AG10803 (cell line): ENCODE measurements at regions not wholly inside any gene's neighbourhood (a gene's known extent, or its start where the extent isn't known, plus 50 kb on each side); places are given as distances from the start of the nearest gene placed in this dataset.

Experiments
- DNase-seq: peaks from one replicate; pipeline ENCODE4 v3.0.0; 2010; ENCODE audit warnings: low read depth
- H3K4me3 ChIP-seq: 2 replicates; pipeline ENCODE4 v1.5.1; 2011; ENCODE audit warnings: mild to moderate bottlenecking, low read length, control low read depth
- CTCF ChIP-seq: conservative IDR thresholded peaks from 2 replicates; pipeline ENCODE4 v1.5.1; 2011; ENCODE audit warnings: mild to moderate bottlenecking, low read length, control low read depth, inconsistent platforms

GRCh38 chr9:80125731-80126264 lies 554.0 kb downstream of the TLE4 start:
- no peak for TF ChIP-seq CTCF
- DNase-seq: no peak
- H3K4me3 ChIP-seq: no peak overlapping the region

GRCh38 chr9:80117031-80117430 lies 545.3 kb downstream of the TLE4 start:
- no peak overlapping the region for H3K4me3 ChIP-seq
- DNase-seq: no peak
- TF ChIP-seq CTCF: no peak

- no peak for DNase-seq
- H3K4me3 ChIP-seq: no peak overlapping the region
- TF ChIP-seq CTCF: no peak
Measured at GRCh38 chr9:80114241-80114640, 542.5 kb downstream of the TLE4 start.

GRCh38 chr9:80107931-80108660 lies 536.3 kb downstream of the TLE4 start:
- no peak for TF ChIP-seq CTCF
- DNase-seq: no peak
- no peak overlapping the region for H3K4me3 ChIP-seq

- no peak for TF ChIP-seq CTCF
- no peak overlapping the region for H3K4me3 ChIP-seq
- DNase-seq: no peak
Measured at GRCh38 chr9:80097476-80097875, 525.7 kb downstream of the TLE4 start.

GRCh38 chr9:80094176-80094771 lies 522.5 kb downstream of the TLE4 start:
- DNase-seq: no peak
- no peak for TF ChIP-seq CTCF
- H3K4me3 ChIP-seq: no peak overlapping the region

- H3K4me3 ChIP-seq: no peak overlapping the region
- no peak for DNase-seq
Measured at GRCh38 chr9:80093695-80094094, 521.9 kb downstream of the TLE4 start.

More at GRCh38 chr9:80093695-80094094, 521.9 kb downstream of the TLE4 start:
- TF ChIP-seq CTCF: no peak
